ENCODE measurements at regions not wholly inside any gene's neighbourhood (a gene's known extent, or its start where the extent isn't known, plus 50 kb on each side); places are given as distances from the start of the nearest gene placed in this dataset.
A peak's percentile ranks its signal among the peaks of the same experiment; 100 is the strongest.

- intact Hi-C loops (cut with DNase I): no loop called here
- TF ChIP-seq CTCF (IDR thresholded peaks at IDR 0.05): no peak
- H3K27ac ChIP-seq: no peak overlapping the region
- H3K4me1 ChIP-seq: no peaks in the 10 kb centered on the region
- H3K27me3 ChIP-seq (ENCODE audit: low read depth): no peaks in the 10 kb centered on the region
- DNase-seq: no peak
- no peak overlapping the region for H3K4me3 ChIP-seq
- H3K36me3 ChIP-seq: peaks cover 23% of the 10 kb centered on the region
- ATAC-seq: no peak
- H3K9me3 ChIP-seq: no peaks in the 10 kb centered on the region
Measured at GRCh38 chr16:27701381-27701780, 151.4 kb downstream of the KATNIP start.

DNA sequence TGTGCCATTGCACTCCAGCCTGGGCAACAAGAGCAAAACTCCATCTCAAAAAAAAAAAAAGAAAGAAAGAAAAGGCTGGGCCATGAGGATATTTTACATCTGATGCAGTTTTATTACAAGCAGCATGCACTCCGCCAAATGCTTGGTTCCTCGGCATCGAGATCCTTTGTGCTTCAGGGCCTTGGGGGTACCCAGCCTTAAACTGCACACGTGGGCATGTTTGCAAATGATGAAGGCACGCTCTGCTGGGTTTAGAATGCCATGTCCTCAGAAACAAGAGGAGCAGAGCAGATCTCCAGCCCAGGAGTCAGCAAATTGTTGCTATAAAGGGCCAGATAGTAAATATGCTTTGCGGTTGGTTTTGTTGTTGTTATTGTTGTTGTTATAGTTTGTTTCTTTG lies 153.2 kb downstream of the KATNIP start:
- no peak overlapping the region for H3K4me3 ChIP-seq
- TF ChIP-seq CTCF (IDR thresholded peaks at IDR 0.05): no peak
- no peak for DNase-seq
- peaks cover 22% of the 10 kb centered on the region for H3K36me3 ChIP-seq
- peak overlapping the region; percentile 6 for H3K27ac ChIP-seq
- intact Hi-C loops (cut with DNase I): no loop called here
- no peaks in the 10 kb centered on the region for H3K4me1 ChIP-seq
- no peaks in the 10 kb centered on the region for H3K27me3 ChIP-seq (ENCODE audit: low read depth)
- no peak for ATAC-seq
- no peaks in the 10 kb centered on the region for H3K9me3 ChIP-seq

- peak overlapping the region; percentile 6 for H3K27ac ChIP-seq
- H3K9me3 ChIP-seq: no peaks in the 10 kb centered on the region
- no peaks in the 10 kb centered on the region for H3K27me3 ChIP-seq (ENCODE audit: low read depth)
- no peak overlapping the region for H3K4me3 ChIP-seq
- H3K36me3 ChIP-seq: peaks cover 18% of the 10 kb centered on the region
- no peak for DNase-seq
- H3K4me1 ChIP-seq: no peaks in the 10 kb centered on the region
- TF ChIP-seq CTCF (IDR thresholded peaks at IDR 0.05): no peak
- intact Hi-C loops (cut with DNase I): no loop called here
- no peak for ATAC-seq
Measured at GRCh38 chr16:27703545-27703944, 153.6 kb downstream of the KATNIP start.

DNA sequence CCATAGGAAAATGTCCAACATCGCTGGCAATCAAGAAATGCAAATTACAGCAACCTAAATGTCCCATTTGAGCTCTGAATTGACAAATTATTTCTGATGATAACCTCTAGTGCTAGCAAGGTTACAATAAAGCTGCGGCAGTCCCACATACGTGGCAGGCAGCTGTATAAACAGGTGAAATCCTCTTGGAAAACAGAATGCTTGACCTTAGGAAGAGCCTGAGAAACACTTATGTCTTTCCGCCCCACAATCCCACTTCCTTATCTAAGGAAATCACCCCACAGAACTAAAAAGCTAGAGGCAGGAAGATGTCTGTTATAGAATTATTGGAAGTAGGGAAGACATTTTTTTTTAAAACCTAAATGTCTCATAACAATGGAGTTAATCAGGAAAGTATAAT lies 154.3 kb downstream of the KATNIP start:
- Histone ChIP-seq H3K4me1 (no peaks in the 10 kb centered on the region), H3K4me3 (no peak overlapping the region), H3K36me3 (peaks cover 15% of the 10 kb centered on the region), H3K27me3 (ENCODE audit: low read depth) (no peaks in the 10 kb centered on the region), H3K9me3 (no peaks in the 10 kb centered on the region), H3K27ac (no peak overlapping the region)
- DNase-seq: no peak
- TF ChIP-seq CTCF (IDR thresholded peaks at IDR 0.05): no peak
- ATAC-seq: no peak
- intact Hi-C loops (cut with DNase I): no loop called here

DNA sequence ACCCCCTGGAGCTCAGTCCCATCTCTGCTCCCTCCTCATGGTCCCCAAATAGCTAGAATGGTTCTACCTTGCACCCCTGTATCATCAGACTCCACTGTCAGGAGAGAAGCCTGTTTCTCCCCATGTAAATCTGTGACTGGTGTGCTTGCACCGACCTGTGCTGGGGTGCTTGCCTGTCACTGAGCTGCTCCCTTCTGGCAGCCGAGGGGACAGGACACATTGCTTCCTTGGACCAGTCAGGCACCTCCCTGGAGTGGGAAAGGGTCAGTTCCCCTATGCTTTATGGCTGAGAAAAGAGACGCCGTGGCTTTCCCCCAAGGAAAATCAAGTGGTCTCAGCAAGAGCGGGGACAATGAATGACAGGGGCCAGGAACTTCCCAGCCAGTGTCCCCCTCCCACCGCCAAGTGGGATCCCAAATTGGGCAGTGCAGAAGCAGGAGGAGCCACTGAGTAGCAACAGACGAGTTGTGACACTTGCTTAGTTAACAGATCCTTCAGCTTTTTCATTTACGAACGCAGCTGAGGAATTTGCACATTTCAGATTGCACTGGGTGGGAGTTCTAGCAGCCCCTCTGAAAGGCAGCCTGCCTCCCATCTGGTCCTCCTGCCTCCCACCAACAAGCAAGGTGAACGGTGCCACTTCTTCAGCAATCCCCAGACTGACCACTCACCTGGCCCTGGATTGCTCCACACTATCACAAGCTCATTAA lies 156.4 kb downstream of the KATNIP start:
- no peak overlapping the region for H3K27ac ChIP-seq
- peaks cover 16% of the 10 kb centered on the region for H3K36me3 ChIP-seq
- intact Hi-C loops (cut with DNase I): no loop called here
- ATAC-seq: no peak
- no peaks in the 10 kb centered on the region for H3K27me3 ChIP-seq (ENCODE audit: low read depth)
- no peaks in the 10 kb centered on the region for H3K9me3 ChIP-seq
- no peak for DNase-seq
- no peaks in the 10 kb centered on the region for H3K4me1 ChIP-seq
- no peak for TF ChIP-seq CTCF (IDR thresholded peaks at IDR 0.05)
- no peak overlapping the region for H3K4me3 ChIP-seq

All from lower lobe of right lung (tissue), 2 donors.